ENCODE measurements at regions not wholly inside any gene's neighbourhood (a gene's known extent, or its start where the extent isn't known, plus 50 kb on each side); places are given as distances from the start of the nearest gene placed in this dataset.

- H3K4me2 ChIP-seq (ENCODE audit: low read length): no peak overlapping the region
- H3K9me2 ChIP-seq (ENCODE audit: insufficient read depth, low read length): no peaks in the 10 kb centered on the region
- H3K4me3 ChIP-seq (ENCODE audit: low read length): no peak overlapping the region
- H3K27ac ChIP-seq (ENCODE audit: low read length): no peak overlapping the region
- H4K20me1 ChIP-seq (ENCODE audit: insufficient read depth): no peaks in the 10 kb centered on the region
- TF ChIP-seq SMC3 (conservative IDR thresholded peaks at IDR 0.05; ENCODE audit: poor library complexity) (no peak), TAF1 (IDR thresholded peaks at IDR 0.05; ENCODE audit: low read depth) (no peak), MXI1 (conservative IDR thresholded peaks at IDR 0.05; ENCODE audit: poor library complexity, severe bottlenecking) (no peak)
- TF ChIP-seq, protein P1, sequence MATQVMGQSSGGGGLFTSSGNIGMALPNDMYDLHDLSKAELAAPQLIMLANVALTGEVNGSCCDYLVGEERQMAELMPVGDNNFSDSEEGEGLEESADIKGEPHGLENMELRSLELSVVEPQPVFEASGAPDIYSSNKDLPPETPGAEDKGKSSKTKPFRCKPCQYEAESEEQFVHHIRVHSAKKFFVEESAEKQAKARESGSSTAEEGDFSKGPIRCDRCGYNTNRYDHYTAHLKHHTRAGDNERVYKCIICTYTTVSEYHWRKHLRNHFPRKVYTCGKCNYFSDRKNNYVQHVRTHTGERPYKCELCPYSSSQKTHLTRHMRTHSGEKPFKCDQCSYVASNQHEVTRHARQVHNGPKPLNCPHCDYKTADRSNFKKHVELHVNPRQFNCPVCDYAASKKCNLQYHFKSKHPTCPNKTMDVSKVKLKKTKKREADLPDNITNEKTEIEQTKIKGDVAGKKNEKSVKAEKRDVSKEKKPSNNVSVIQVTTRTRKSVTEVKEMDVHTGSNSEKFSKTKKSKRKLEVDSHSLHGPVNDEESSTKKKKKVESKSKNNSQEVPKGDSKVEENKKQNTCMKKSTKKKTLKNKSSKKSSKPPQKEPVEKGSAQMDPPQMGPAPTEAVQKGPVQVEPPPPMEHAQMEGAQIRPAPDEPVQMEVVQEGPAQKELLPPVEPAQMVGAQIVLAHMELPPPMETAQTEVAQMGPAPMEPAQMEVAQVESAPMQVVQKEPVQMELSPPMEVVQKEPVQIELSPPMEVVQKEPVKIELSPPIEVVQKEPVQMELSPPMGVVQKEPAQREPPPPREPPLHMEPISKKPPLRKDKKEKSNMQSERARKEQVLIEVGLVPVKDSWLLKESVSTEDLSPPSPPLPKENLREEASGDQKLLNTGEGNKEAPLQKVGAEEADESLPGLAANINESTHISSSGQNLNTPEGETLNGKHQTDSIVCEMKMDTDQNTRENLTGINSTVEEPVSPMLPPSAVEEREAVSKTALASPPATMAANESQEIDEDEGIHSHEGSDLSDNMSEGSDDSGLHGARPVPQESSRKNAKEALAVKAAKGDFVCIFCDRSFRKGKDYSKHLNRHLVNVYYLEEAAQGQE (IDR thresholded peaks at IDR 0.05; ENCODE audit: borderline replicate concordance): no peak
- no peaks in the 10 kb centered on the region for H3K79me2 ChIP-seq (replicated peaks; ENCODE audit: insufficient read depth, low read length)
- no peaks in the 10 kb centered on the region for H3K27me3 ChIP-seq (ENCODE audit: insufficient read depth, low read depth, low read length)
- no peaks in the 10 kb centered on the region for H3K36me3 ChIP-seq (ENCODE audit: insufficient read depth, low read length)
- no peaks in the 10 kb centered on the region for H3F3A ChIP-seq (ENCODE audit: insufficient read depth, low read length, poor library complexity, severe bottlenecking)
- no peak overlapping the region for H2AFZ ChIP-seq (ENCODE audit: low read depth, low read length)
- no peak overlapping the region for H3K9ac ChIP-seq (ENCODE audit: low read length)
- H3K9me3 ChIP-seq (ENCODE audit: low read length): no peaks in the 10 kb centered on the region
These were observed 446.4 kb upstream of the SEMA6A start for GRCh38 chr5:117020999-117021398.

DNA sequence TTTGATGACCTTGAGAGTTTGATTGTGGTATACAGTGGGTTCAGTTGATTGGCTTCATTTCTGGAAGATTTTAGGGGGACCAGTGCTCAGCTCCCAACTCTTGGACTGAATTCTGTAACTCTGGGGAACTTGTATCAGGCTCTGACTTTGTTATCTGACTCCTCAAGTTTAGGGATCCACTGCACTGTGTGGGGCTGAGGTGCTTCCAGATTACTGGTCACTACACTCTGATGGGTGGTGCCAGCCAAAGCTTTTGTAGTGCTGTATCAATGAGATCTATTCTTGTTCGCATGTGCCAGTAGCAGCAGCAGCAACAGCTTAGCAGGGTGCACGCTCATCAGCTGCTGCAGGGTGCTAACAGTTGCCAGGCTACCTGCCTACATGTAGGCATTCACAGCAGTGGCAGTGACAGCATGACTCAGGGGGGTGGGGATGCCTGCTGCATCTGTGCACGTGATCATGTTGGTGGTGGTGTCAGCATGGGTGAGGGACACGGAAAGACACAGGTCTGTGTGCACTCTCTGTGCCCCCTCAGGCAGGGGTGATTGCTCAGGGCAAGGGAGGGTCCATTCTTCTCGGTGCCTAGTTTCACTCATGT, 438.8 kb upstream of the SEMA6A start:
- TF ChIP-seq CTCF (IDR thresholded peaks at IDR 0.05; ENCODE audit: poor library complexity, severe bottlenecking) (no peak), TAF1 (IDR thresholded peaks at IDR 0.05; ENCODE audit: low read depth) (no peak), MXI1 (conservative IDR thresholded peaks at IDR 0.05; ENCODE audit: poor library complexity, severe bottlenecking) (no peak), EZH2 (IDR thresholded peaks at IDR 0.05; ENCODE audit: borderline replicate concordance, insufficient read depth, low read length, poor library complexity, severe bottlenecking) (no peak), EP300 (conservative IDR thresholded peaks at IDR 0.05; ENCODE audit: poor library complexity, severe bottlenecking) (no peak), SMC3 (conservative IDR thresholded peaks at IDR 0.05; ENCODE audit: poor library complexity) (no peak)
- TF ChIP-seq, protein P1 (IDR thresholded peaks at IDR 0.05; ENCODE audit: borderline replicate concordance): no peak
- H3K9me2 ChIP-seq (ENCODE audit: insufficient read depth, low read length): no peaks in the 10 kb centered on the region
- no peaks in the 10 kb centered on the region for H3F3A ChIP-seq (ENCODE audit: insufficient read depth, low read length, poor library complexity, severe bottlenecking)
- H3K27ac ChIP-seq (ENCODE audit: low read length): no peak overlapping the region
- no peak overlapping the region for H3K9ac ChIP-seq (ENCODE audit: low read length)
- no peak overlapping the region for H2AFZ ChIP-seq (ENCODE audit: low read depth, low read length)
- H3K4me2 ChIP-seq (ENCODE audit: low read length): no peak overlapping the region
- no peak overlapping the region for H3K4me3 ChIP-seq (ENCODE audit: low read length)
- H3K79me2 ChIP-seq (replicated peaks; ENCODE audit: insufficient read depth, low read length): no peaks in the 10 kb centered on the region
- H4K20me1 ChIP-seq (ENCODE audit: insufficient read depth): no peaks in the 10 kb centered on the region
- H3K27me3 ChIP-seq (ENCODE audit: insufficient read depth, low read depth, low read length): no peaks in the 10 kb centered on the region
- no peaks in the 10 kb centered on the region for H3K9me3 ChIP-seq (ENCODE audit: low read length)
- H3K36me3 ChIP-seq (ENCODE audit: insufficient read depth, low read length): no peaks in the 10 kb centered on the region
